ENCODE measurements at regions not wholly inside any gene's neighbourhood (a gene's known extent, or its start where the extent isn't known, plus 50 kb on each side); places are given as distances from the start of the nearest gene placed in this dataset.

DNA sequence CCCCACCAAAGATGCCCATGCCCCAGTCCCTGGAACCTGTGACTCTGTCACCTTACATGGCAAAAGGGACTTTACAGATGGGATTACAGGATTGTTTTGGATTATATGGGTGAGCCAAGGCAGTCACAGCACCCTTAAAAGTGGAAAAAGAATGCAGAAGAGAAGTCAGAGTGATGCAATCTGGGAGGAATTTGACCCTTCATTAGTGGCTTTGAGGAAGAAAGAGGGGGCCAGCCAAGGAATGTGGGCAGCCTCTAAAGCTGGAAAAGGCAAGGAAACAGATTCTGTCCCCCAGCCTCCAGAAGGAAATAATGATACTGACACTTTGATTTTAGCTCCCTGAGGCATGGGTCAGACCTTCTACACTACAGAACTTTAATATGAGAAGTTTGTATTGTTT, 257.3 kb upstream of the ISX start:
- TF ChIP-seq, protein P1, sequence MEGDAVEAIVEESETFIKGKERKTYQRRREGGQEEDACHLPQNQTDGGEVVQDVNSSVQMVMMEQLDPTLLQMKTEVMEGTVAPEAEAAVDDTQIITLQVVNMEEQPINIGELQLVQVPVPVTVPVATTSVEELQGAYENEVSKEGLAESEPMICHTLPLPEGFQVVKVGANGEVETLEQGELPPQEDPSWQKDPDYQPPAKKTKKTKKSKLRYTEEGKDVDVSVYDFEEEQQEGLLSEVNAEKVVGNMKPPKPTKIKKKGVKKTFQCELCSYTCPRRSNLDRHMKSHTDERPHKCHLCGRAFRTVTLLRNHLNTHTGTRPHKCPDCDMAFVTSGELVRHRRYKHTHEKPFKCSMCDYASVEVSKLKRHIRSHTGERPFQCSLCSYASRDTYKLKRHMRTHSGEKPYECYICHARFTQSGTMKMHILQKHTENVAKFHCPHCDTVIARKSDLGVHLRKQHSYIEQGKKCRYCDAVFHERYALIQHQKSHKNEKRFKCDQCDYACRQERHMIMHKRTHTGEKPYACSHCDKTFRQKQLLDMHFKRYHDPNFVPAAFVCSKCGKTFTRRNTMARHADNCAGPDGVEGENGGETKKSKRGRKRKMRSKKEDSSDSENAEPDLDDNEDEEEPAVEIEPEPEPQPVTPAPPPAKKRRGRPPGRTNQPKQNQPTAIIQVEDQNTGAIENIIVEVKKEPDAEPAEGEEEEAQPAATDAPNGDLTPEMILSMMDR (IDR thresholded peaks at IDR 0.05): no peak
- no peak for TF ChIP-seq EZH2 (IDR thresholded peaks at IDR 0.05; ENCODE audit: borderline replicate concordance, insufficient read depth, low read depth, low read length, poor library complexity, severe bottlenecking)

Data from B cell (primary cell).